ENCODE measurements at regions not wholly inside any gene's neighbourhood (a gene's known extent, or its start where the extent isn't known, plus 50 kb on each side); places are given as distances from the start of the nearest gene placed in this dataset.

- peaks cover 2% of the 10 kb centered on the region for H3K9me3 Mint-ChIP-seq (ENCODE audit: unreplicated experiment)
- no peak overlapping the region for H3K27ac Mint-ChIP-seq (ENCODE audit: unreplicated experiment)
- H3K4me1 Mint-ChIP-seq (ENCODE audit: low read depth, unreplicated experiment): peaks cover 4% of the 10 kb centered on the region
- no peak for DNase-seq
- TF ChIP-seq, protein P1, sequence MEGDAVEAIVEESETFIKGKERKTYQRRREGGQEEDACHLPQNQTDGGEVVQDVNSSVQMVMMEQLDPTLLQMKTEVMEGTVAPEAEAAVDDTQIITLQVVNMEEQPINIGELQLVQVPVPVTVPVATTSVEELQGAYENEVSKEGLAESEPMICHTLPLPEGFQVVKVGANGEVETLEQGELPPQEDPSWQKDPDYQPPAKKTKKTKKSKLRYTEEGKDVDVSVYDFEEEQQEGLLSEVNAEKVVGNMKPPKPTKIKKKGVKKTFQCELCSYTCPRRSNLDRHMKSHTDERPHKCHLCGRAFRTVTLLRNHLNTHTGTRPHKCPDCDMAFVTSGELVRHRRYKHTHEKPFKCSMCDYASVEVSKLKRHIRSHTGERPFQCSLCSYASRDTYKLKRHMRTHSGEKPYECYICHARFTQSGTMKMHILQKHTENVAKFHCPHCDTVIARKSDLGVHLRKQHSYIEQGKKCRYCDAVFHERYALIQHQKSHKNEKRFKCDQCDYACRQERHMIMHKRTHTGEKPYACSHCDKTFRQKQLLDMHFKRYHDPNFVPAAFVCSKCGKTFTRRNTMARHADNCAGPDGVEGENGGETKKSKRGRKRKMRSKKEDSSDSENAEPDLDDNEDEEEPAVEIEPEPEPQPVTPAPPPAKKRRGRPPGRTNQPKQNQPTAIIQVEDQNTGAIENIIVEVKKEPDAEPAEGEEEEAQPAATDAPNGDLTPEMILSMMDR (IDR thresholded peaks at IDR 0.05; ENCODE audit: partially characterized antibody, unreplicated experiment): no peak
- H3K4me3 Mint-ChIP-seq (ENCODE audit: unreplicated experiment): no peak overlapping the region
- H3K36me3 Mint-ChIP-seq (ENCODE audit: unreplicated experiment): no peaks in the 10 kb centered on the region
- H3K27me3 Mint-ChIP-seq (ENCODE audit: unreplicated experiment): no peaks in the 10 kb centered on the region
Measured at GRCh38 chr2:191544461-191545062, 133.4 kb upstream of the NABP1 start.

- H3K4me3 Mint-ChIP-seq (ENCODE audit: unreplicated experiment): no peak overlapping the region
Measured at GRCh38 chr2:191545361-191545760, 132.6 kb upstream of the NABP1 start.

GRCh38 chr2:191552066-191552465 is 125.9 kb upstream of the NABP1 start:
- Mint-ChIP-seq H3K27ac (ENCODE audit: unreplicated experiment) (no peak overlapping the region), H3K4me1 (ENCODE audit: low read depth, unreplicated experiment) (peaks cover 16% of the 10 kb centered on the region), H3K9me3 (ENCODE audit: unreplicated experiment) (peaks cover 2% of the 10 kb centered on the region), H3K36me3 (ENCODE audit: unreplicated experiment) (no peaks in the 10 kb centered on the region), H3K4me3 (ENCODE audit: unreplicated experiment) (no peak overlapping the region), H3K27me3 (ENCODE audit: unreplicated experiment) (no peaks in the 10 kb centered on the region)
- TF ChIP-seq, protein P1 (IDR thresholded peaks at IDR 0.05; ENCODE audit: partially characterized antibody, unreplicated experiment): no peak
- DNase-seq: no peak

More at GRCh38 chr2:191545361-191545760, 132.6 kb upstream of the NABP1 start:
- TF ChIP-seq, protein P1 (IDR thresholded peaks at IDR 0.05; ENCODE audit: partially characterized antibody, unreplicated experiment): no peak
- no peak overlapping the region for H3K27ac Mint-ChIP-seq (ENCODE audit: unreplicated experiment)
- H3K9me3 Mint-ChIP-seq (ENCODE audit: unreplicated experiment): peaks cover 2% of the 10 kb centered on the region
- no peaks in the 10 kb centered on the region for H3K36me3 Mint-ChIP-seq (ENCODE audit: unreplicated experiment)
- H3K27me3 Mint-ChIP-seq (ENCODE audit: unreplicated experiment): no peaks in the 10 kb centered on the region
- peaks cover 3% of the 10 kb centered on the region for H3K4me1 Mint-ChIP-seq (ENCODE audit: low read depth, unreplicated experiment)
- no peak for DNase-seq

DNA sequence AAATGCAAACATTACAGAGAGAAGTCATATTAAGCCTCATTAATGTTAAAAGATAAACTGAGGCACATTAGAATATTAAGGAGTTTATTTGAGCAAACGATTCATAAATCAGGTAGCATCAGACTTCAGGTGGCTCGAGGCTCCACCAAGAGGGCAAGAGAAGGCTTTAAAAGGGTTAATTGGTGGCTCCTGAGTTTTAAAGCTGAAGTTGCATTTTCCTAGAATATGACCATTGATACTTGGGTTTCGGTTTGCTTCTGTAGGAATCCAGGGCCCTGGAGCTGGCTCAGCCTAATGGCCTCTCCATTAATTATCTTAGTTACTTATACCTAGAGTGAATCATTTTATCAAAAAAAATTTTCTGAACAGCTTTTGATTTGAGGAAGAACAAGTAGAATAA is 123.7 kb upstream of the NABP1 start:
- no peak overlapping the region for H3K4me3 Mint-ChIP-seq (ENCODE audit: unreplicated experiment)
- H3K27me3 Mint-ChIP-seq (ENCODE audit: unreplicated experiment): no peaks in the 10 kb centered on the region
- no peaks in the 10 kb centered on the region for H3K36me3 Mint-ChIP-seq (ENCODE audit: unreplicated experiment)
- no peaks in the 10 kb centered on the region for H3K9me3 Mint-ChIP-seq (ENCODE audit: unreplicated experiment)
- no peak overlapping the region for H3K27ac Mint-ChIP-seq (ENCODE audit: unreplicated experiment)
- TF ChIP-seq, protein P1 (IDR thresholded peaks at IDR 0.05; ENCODE audit: partially characterized antibody, unreplicated experiment): no peak
- DNase-seq: no peak
- H3K4me1 Mint-ChIP-seq (ENCODE audit: low read depth, unreplicated experiment): peaks cover 27% of the 10 kb centered on the region

DNA sequence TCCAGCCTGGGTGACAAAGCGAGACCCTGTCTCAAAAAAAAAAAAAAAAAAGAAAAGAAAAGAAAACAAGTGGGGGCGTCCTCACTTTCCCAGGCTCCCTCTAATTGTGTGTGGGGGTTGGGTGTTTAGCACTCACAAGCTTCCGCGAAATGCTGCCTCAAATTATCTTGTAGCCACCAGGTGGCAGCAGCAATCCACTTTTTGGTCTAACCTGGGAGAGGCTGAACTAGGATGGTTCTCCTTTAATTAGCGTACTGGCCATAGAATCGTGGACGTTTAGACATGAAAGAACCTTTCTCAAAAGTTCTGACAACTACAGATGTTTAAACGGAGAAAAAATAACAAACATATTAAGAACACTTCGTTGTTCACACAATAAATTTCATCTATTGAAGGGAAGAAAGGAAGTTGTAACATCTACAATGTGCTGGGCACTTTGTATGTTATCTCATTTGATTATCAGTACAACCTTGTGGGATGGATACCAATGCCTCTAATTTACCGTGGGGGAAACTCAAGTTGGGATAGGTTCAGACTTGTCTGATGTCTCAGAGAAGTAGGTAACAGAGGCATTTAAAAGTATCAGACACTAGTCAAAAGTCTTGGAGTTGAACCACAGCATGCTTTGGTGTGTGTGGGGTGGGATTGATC is 122.7 kb upstream of the NABP1 start:
- Mint-ChIP-seq H3K9me3 (ENCODE audit: unreplicated experiment) (no peaks in the 10 kb centered on the region), H3K4me3 (ENCODE audit: unreplicated experiment) (no peak overlapping the region), H3K27ac (ENCODE audit: unreplicated experiment) (peak overlapping the region; percentile 28), H3K27me3 (ENCODE audit: unreplicated experiment) (peaks cover 2% of the 10 kb centered on the region), H3K36me3 (ENCODE audit: unreplicated experiment) (no peaks in the 10 kb centered on the region), H3K4me1 (ENCODE audit: low read depth, unreplicated experiment) (peaks cover 35% of the 10 kb centered on the region)
- peak; percentile 87 for DNase-seq
- TF ChIP-seq, protein P1 (IDR thresholded peaks at IDR 0.05; ENCODE audit: partially characterized antibody, unreplicated experiment): peak; percentile 78
